ENCODE measurements at regions not wholly inside any gene's neighbourhood (a gene's known extent, or its start where the extent isn't known, plus 50 kb on each side); places are given as distances from the start of the nearest gene placed in this dataset.
"Not testable (repeated sequence)": the region's sequence is repeated elsewhere in the genome, so short reads cannot be mapped to it uniquely, and the experiment has no call there.

DNA sequence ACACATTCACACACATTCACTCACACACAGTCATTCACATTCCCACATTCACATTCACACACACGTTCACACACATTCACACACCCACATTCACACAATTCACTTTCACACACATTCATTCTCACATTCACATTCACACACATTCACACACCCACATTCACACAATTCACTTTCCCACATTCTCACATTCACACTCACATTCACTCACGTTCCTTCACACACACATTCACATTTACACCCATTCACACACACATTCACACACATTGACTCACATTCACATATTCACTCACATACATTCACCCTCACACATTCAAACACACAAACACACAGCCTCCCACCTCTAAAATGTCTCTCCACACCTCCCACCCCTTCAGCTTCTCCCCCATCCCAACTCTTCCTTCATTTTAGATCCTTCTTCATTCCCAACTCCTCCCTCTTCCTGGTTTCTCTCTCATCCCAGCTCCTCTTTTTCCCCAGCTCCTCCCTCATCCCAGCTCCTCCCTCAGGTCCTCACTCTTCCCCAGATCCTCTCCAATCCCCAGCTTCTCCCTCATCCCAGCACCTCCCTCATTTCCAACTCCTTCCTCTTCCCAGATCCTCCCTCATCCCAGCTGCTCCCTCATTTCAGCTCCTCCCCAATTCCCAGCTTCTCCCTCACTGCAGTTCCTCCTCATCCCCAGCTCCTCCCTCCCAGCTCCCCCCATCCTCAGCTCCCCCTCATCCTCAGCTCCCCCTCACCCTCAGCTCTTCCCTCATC lies 111.0 kb downstream of the FAM53A start:
- DNase-seq (ENCODE audit: low spot score): no peak

DNA sequence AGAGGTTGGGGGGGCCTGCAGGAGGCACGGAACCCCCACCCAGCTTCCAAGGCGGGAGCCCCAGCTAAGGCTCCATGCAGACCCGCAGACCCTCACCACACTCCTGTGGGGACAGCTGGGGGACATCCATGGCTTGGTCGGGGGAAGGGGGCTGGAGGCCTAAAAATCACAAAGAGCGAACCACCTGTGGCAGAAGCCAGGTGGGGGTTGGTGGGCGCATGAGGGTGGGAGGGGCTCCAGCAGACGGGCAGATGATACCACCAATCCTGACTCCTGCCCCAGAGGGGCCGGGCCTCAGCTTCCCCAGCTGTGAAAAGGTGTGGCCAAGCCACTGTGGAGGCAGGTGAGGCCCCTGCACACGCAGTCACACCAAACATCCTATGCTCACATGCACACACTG lies 111.6 kb downstream of the FAM53A start:
- DNase-seq (ENCODE audit: low spot score): no peak

GRCh38 chr4:1572010-1572385 lies 112.1 kb downstream of the FAM53A start:
- no peak for DNase-seq (ENCODE audit: low spot score)

- DNase-seq (ENCODE audit: low spot score): no peak
These were observed 112.7 kb downstream of the FAM53A start for GRCh38 chr4:1571165-1572009.

GRCh38 chr4:1570291-1571164 lies 113.6 kb downstream of the FAM53A start:
- DNase-seq (ENCODE audit: low spot score): no peak

DNA sequence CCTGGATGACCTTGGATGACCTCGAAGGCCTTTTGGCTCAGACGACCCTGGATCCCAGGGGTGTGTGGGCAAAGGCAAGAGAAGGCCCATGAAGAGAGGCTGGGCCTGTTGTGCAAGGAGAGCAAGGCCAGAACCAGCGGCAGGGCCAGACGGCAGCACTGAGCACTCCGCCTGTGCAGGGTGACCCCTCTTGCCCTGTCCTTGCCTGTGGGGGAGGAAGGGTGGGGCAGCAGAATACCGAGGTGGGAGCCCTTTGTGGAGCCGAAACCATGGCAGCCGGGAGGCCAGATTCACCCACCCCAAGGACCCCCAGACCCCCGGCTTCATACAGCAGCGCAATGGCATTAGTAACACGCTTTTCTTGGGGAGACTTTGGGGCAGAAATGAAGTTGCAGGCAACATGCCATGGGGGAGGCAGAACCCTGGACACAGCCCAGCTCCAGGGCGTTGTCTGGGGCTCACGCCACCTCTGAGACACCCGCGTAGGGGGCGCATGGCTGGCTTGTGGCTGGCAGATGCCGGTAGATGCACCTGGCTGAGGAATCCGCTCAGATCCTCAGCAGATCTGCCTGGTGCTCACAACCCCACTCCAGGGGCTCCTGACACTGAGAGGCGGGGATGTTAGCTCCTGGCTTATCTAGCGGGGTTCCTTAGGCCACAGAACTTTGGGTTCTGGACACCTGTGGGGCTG lies 114.5 kb downstream of the FAM53A start:
- DNase-seq (ENCODE audit: low spot score): no peak

- no peak for DNase-seq (ENCODE audit: low spot score)
These were observed 115.2 kb downstream of the FAM53A start for GRCh38 chr4:1568855-1569460.

DNA sequence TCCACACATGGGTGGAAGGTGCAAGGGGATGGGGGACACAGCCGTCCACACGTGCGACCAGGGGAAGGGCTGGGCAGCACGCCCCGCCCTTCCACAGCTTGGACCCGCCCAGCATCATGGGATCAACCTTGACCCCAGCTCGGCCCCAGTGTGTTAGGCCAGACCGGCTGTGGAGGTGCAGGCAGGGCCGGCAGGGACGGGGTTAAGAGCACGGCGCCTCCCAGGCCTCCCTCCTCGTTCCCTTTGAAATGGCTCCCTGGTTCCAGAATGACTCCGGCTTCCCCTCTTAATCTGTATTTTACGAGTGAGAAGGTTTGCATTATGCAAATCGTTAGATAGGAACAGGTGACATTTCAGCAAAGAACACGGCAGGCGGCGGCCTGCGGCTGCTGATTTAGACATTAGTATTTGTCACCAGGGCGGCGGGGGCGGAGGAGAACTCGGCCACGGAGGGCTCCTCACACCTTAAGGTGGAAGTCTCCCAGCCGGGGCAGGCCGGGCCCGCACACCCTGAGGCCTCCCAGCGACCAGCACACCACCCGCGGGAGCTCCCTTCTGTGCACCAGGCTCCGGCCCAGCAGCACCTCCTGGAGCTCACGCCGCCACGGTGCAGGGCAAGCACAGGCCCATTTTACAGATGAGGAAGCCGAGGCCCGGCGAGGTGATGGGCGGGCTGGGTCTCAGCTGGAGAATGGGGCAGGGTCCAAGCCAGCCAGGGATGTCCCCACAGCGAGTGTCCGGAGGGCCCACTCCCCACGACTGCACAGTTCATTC lies 116.1 kb downstream of the FAM53A start:
- DNase-seq (ENCODE audit: low spot score): no peak

GRCh38 chr4:1567519-1567807 lies 116.7 kb downstream of the FAM53A start:
- no peak for DNase-seq (ENCODE audit: low spot score)

DNA sequence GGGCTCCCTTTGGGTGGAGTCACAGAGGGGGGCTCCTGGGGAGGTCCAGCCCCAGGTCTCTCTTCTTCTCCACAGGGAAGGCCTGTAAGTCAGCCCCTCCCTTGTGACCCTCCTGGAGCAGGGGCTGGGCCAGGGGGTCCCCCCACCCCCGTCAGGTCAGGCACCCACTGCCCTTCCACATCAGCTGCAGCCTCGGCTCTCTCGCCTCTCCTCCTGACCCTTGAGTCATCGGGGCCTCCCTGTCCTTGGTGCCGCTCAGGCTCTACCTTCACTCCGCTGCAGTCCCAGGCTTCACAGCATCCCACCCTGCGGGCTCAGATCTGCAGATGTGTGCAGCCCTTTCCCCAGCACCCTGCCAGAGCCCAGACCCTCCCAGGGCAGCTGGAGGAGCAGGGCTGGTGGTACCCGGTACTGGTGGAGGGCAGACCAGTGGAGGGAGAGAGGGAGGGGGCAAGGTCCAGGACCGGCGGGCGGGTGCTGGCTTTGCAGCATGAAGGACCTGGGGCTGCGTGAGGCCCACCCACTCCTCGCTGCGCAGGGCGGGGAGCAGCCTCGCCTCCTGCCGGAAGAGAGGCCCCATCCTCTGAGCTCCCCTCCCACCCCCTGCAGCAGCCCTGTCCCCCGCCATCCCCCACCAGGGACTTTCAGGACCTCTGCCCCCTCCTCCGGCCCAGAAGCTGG lies 117.1 kb downstream of the FAM53A start:
- DNase-seq (ENCODE audit: low spot score): no peak

DNA sequence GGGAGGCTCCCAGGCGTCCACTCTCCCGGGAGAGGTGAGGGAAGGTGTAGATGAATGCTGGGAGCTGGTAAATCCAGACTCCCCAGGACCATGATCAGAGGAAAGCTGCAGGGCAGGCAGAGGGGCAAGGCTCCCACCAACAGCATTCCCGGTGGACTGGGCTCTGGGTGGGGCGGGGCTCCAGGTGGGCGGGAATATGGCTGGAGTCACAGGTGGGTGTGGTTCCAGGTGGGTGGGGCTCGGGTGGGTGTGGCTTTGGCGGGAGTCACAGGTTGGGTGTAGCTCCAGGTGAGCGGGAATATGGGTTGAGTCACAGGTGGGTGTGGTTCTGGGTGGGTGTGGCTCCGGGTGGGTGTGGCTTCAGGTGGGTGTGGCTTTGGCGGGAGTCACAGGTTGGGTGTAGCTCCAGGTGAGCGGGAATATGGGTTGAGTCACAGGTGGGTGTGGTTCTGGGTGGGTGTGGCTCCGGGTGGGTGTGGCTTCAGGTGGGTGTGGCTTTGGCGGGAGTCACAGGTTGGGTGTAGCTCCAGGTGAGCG lies 117.7 kb downstream of the FAM53A start:
- DNase-seq (ENCODE audit: low spot score): not testable (repeated sequence)

- DNase-seq (ENCODE audit: low spot score): no peak
These were observed 118.4 kb downstream of the FAM53A start for GRCh38 chr4:1565598-1566295.

DNA sequence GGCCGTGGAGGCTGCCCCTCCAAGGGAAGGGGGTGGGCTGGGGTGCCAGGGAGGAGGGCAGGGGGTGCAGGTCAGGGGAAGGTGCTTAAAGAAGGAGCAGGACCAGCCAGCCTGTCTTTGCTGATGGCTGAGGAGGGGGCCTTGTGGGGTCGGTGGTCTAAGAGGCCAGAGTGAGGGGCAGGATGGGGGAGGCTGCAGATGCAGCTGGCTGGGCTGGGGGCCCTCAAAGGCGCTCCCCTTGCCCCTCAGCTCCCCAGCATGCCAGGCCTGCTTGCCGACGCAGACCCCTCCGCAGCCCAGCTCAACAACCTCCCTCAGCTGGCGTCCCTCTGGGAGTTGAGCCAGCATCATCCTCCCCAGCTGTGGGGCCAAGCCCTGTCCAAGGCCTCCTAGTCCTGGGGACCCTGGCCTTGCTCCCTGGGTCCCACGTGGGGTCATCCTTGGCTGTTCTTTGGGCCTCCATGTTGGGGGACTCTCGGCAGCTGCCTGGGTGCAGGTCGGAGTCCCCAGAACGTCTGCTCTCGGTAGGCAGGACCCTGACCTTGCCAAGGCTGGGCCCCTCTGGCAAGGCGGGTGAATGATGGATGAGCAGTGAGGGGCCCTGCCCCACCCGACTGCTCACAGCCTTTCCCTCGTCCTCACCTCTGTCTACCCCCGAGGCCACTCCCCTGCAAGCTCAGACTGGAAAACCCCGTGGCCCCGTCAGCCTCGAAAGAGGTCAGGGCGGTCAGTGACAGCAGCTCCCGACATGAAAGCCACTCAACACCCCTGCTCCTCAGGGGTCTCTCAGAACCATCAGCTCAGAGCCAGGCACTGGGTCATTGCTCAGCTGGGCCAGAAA lies 119.4 kb downstream of the FAM53A start:
- DNase-seq (ENCODE audit: low spot score): no peak

DNA sequence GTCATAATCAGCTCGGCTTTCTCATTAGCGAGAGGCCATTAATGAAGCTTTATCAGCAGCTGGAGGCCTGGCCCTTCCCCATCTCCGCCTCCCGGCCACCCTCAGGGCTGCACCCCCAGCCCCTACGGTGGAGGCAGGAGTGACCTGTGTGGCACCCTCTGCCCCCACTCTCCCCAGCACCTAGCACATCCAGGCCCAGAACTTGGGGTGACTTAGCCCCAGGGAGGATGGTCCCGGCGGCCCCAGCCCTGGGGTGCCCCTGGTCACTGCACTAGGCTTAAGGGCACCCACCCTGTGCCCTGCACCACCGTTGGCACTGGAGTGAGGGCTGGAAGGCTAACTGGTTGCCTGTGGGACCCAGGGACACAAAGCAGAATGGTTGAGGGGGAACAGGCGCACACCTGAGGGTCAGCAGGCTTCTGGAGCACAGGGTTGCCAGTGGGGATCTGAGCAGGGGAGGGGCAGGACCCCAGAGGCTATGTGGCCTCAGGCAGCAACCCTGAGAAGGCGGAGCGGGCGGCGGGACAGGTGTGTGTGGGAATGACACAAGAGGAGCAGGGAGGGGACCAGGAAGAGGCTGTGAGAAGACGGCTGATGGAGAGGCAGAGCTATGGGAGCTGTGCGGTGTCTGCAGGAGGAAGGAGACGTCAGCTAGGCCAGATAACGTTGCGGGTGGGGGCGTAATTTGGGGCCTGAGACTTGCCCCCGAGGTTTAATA lies 120.2 kb downstream of the FAM53A start:
- DNase-seq (ENCODE audit: low spot score): no peak

- DNase-seq (ENCODE audit: low spot score): no peak
These were observed 120.9 kb downstream of the FAM53A start for GRCh38 chr4:1563241-1563640.

- no peak for DNase-seq (ENCODE audit: low spot score)
These were observed 121.3 kb downstream of the FAM53A start for GRCh38 chr4:1562771-1563170.

DNA sequence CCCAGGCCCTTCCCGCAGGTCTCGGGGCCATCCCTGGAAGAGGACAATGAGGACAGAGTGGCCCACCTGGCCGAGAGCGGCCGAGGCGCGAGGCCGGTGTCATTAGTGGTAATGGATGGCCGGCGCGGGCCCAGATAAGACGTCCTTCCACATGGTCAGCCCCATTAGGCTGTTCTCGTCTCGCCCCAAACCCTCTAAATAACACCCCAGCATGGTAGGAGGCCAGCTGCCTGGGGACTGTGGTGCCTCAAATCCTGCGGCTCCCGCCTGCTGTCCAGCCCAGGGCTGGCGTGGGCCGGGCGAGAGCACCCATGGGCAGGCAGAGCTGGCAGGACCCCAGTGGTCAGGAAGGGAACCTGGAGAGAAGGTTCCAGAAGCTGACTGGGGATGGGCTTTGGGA lies 121.7 kb downstream of the FAM53A start:
- no peak for DNase-seq (ENCODE audit: low spot score)

All from GM03348 (cell line).